ENCODE measurements at regions not wholly inside any gene's neighbourhood (a gene's known extent, or its start where the extent isn't known, plus 50 kb on each side); places are given as distances from the start of the nearest gene placed in this dataset.

- TF ChIP-seq CTCF (IDR thresholded peaks at IDR 0.05; ENCODE audit: low read depth, low read length, poor library complexity, severe bottlenecking) = no peak
- no peak for TF ChIP-seq EZH2phosphoT487 (IDR thresholded peaks at IDR 0.05; ENCODE audit: borderline replicate concordance, low read length)
These were observed 197.8 kb upstream of the IER5L start for GRCh38 chr9:129375845-129376244.

Data from DOHH2 (cell line).